NCI-H460 (cell line): ENCODE measurements at regions not wholly inside any gene's neighbourhood (a gene's known extent, or its start where the extent isn't known, plus 50 kb on each side); places are given as distances from the start of the nearest gene placed in this dataset.
"Not testable (repeated sequence)": the region's sequence is repeated elsewhere in the genome, so short reads cannot be mapped to it uniquely, and the experiment has no call there.

ENCODE experiments used
- DNase-seq: peaks from one replicate; pipeline ENCODE4 v3.0.0-alpha.2; 2016; ENCODE audit warnings: low read depth; ENCODE audit errors: extremely low read depth

DNA sequence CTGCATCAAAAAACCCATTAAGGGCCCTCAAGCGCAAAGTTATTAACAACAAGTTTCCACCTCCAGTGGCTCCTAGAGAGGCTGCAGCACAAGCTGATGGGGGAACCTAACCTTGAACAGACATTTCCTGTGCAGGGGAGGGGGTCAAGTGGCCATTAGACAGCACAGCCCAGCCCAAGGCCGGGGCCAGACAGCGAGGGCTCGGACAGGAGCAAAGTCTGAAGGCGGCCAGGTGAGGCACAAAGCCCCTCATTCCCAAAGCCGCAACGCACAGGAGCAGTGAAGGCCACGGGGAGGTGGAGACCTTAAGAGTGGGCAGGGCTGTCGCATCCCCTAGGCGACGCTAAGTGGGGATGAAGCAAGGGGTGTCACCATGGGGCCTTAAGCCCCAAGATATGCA lies 73.2 kb upstream of the ZNF746 start:
- no peak for DNase-seq

- no peak for DNase-seq
These were observed 72.3 kb upstream of the ZNF746 start for GRCh38 chr7:149569726-149570422.

DNA sequence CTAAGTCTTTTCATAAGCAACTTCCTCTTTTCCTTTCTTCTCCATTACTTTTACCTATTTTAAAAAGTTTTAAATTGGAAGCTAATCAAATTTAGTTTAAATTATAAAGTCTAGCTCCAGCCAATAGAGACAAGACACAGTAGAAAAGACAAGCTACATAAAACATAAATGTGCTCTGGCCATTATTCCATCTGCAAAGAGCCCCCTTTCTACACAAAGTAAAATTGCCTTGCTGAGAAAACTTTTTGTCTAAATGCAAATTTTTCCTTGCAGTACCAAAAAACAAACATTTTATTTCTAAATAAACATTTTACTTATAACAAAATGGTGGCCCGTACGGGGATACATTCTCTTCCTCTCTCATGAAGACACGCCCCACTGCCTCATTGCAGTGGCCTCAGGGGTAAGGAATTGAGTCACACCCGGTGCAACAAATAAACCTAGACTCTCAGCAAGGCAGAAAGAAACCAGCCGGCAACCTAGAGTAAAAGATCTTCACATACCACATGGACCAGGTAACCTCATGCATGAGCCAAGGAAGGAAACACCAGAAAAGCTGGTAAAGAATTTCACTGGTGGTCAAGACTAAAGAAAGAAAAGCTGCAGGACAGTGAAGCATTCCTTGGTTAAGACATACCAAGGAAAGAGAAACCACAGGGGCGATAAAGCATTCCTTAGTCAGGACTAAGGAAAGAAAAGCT lies 71.6 kb upstream of the ZNF746 start:
- DNase-seq = no peak

GRCh38 chr7:149568218-149568617 lies 70.6 kb upstream of the ZNF746 start:
- no peak for DNase-seq

- DNase-seq = no peak
These were observed 68.5 kb upstream of the ZNF746 start for GRCh38 chr7:149566103-149566502.

GRCh38 chr7:149565096-149565382 lies 67.4 kb upstream of the ZNF746 start:
- no peak for DNase-seq

DNA sequence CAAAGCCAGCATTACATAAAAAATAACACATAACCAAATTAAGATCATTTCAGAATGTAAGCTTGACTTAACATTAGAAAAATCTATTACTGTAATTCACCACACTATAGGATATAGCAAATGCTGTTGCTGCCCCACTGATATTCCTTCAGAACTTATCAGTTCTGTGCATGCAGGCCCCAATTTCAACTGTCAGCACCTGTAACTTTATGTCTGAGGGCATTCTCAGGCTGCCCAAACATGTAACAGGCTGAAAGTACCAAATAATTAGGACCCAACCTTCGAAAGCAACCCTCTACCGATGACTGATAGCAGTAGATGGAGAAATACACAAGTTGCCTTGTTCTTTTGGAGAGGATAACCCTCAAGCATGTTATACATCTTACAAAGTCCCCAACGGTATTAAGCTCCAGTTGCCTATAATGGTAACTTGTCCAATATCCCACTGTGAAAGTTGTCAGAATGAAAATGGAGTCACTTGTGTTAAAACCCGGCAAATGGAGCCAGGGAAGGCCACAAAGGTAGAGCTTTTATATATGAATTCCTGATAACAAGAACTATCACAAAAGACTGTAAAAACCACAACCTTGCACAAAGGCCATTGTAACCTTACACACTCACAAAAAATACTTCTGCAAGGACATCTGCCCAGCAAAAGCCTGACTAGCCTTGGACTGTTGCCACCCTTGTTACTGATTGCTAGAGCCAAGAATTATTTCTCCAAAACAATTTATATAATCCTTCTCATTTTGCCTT lies 66.9 kb upstream of the ZNF746 start:
- DNase-seq = no peak

GRCh38 chr7:149562602-149563001 lies 65.0 kb upstream of the ZNF746 start:
- no peak for DNase-seq

GRCh38 chr7:149561072-149561471 lies 63.5 kb upstream of the ZNF746 start:
- no peak for DNase-seq

DNA sequence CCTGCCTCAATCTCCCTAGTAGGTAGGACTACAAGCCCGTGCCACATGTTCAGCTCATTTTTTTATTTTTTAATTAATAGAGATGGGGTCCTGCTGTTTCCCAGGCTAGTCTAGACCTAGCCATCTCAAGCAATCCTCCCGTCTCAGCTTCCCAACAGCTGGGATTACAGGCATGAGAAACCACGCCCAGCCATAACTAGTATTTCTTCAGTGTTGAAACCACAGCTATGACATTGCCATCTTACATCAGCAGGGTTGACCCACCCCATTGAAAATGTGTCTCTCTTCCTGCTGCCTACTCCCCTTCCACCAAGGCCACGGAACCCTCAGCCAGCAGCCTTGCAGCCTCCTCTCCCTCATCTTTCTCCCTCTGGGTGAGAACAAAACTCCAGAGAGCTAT lies 62.1 kb upstream of the ZNF746 start:
- DNase-seq = no peak

DNA sequence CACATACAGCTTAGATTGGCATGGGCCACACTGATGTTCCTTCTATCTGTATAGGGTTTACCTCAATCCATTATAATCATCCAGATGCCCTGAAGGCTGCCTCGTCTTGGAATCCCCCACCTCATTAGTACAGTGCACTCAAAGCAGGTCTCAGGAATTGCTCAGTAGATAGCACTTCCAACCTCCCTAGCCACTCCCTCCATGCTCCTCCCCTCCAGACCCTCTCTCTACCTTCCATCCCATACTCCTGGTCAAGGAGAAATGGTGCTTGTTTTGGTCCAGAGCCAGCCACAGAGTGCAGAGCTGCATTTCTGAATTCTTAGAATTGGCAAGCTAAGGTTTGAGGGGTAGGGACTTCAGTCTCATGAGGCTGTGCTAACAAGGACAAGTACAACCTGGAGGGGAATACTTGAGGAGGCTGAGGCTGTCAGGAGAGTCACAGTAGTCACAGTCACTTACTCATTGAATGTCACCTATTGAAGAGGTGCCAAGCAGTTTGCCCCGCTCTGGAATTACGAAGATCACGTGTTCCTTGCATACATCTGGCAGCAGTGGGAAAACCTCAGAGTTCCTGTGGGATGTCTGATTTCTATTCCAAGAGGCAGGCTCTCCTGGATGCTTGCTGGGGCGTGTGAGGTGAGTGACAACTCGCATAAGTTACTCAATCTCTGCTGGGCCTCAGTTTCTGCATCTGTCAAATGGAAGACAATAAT lies 60.7 kb upstream of the ZNF746 start:
- no peak for DNase-seq

DNA sequence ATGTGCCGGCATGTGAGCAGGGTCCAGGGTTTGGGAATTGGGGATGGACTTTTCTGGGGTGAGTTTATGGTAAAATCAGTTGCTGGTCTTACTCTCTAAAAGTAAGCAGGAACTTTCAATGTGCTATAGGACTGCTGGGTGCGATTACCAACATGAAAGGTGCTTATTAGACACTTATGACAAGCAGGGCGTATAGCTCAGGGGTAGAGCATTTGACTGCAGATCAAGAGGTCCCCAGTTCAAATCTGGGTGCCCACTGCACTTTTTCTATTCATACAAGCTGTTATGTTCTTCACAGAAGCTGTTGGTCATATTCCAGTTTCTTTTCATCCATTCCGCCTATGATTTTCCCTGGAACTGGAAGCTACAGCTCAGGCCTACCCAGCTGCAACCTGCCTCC lies 58.9 kb upstream of the ZNF746 start:
- DNase-seq = not testable (repeated sequence)

DNA sequence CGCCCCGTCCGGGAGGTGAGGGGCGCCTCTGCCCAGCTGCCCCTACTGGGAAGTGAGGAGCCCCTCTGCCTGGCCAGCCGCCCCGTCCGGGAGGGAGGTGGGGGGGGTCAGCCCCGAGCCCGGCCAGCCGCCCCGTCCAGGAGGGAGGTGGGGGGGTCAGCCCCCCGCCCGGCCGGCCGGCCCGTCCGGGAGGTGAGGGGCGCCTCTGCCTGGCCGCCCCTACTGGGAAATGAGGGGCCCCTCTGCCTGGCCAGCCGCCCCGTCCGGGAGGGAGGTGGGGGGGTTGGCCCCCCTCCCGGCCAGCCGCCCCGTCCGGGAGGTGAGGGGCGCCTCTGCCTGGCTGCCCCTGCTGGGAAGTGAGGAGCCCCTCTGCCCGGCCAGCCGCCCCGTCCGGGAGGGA lies 57.2 kb upstream of the ZNF746 start:
- not testable (repeated sequence) for DNase-seq

DNA sequence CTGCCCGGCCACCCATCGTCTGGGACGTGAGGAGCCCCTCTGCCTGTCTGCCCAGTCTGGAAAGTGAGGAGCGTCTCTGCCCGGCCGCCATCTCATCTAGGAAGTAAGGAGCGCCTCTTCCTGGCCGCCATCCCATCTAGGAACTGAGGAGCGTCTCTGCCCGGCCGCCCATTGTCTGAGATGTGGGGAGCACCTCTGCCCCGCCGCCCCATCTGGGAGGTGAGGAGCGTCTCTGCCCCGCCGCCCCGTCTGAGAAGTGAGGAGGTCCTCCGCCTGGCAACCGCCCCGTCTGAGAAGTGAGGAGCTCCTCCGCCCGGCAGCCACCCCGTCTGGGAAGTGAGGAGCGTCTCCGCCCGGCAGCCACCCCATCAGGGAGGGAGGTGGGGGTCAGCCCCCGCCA lies 56.4 kb upstream of the ZNF746 start:
- not testable (repeated sequence) for DNase-seq

DNA sequence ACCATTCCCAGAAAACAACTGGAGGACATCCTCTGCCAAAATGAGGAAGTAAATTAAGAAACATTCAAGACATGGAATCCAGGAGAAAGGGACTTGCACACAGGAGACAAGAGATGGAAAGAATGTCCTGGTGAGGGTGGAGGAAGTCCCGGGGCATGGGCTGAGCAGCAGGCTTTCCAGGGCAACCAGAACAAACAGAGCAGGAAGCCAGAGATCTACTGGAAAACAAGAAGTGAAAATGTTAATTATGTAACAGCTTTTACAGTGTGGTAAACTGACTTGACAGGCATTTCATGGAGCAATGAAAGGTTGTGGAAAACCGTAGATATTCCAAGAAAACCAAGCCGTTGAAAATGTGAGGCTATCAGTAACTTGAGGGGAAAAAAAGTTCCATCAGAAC lies 55.2 kb upstream of the ZNF746 start:
- DNase-seq = no peak
